IPS-20b (cell line): ENCODE measurements at regions not wholly inside any gene's neighbourhood (a gene's known extent, or its start where the extent isn't known, plus 50 kb on each side); places are given as distances from the start of the nearest gene placed in this dataset.
"Not testable (repeated sequence)": the region's sequence is repeated elsewhere in the genome, so short reads cannot be mapped to it uniquely, and the experiment has no call there.

Source experiments
- H3K27ac ChIP-seq: one replicate; pipeline ENCODE4 v1.5.1; 2013; ENCODE audit warnings: low read length
- H3K27me3 ChIP-seq: 2 replicates; pipeline ENCODE4 v1.6.1; 2013; ENCODE audit warnings: mild to moderate bottlenecking, low read length, inconsistent platforms; ENCODE audit not compliant: insufficient read depth
- H3K36me3 ChIP-seq: 2 replicates; pipeline ENCODE4 v1.6.1; 2013; ENCODE audit warnings: low read depth, mild to moderate bottlenecking, inconsistent platforms, low read length, moderate library complexity; ENCODE audit not compliant: insufficient read depth
- H3K4me1 ChIP-seq: 2 replicates; pipeline ENCODE4 v1.6.1; 2013; ENCODE audit warnings: mild to moderate bottlenecking, control low read depth, inconsistent platforms, low read length, moderate library complexity; ENCODE audit not compliant: insufficient read depth
- H3K4me3 ChIP-seq: 2 replicates; pipeline ENCODE4 v1.5.1; 2013; ENCODE audit warnings: mild to moderate bottlenecking, low read length, inconsistent platforms
- H3K9ac ChIP-seq: 2 replicates; pipeline ENCODE4 v1.6.1; 2013; ENCODE audit warnings: low read depth, mild to moderate bottlenecking, inconsistent platforms, low read length, moderate library complexity
- H3K9me3 ChIP-seq: 2 replicates; pipeline ENCODE4 v1.6.1; 2013; ENCODE audit warnings: mild to moderate bottlenecking, low read depth, low read length, inconsistent platforms; ENCODE audit not compliant: insufficient read depth

DNA sequence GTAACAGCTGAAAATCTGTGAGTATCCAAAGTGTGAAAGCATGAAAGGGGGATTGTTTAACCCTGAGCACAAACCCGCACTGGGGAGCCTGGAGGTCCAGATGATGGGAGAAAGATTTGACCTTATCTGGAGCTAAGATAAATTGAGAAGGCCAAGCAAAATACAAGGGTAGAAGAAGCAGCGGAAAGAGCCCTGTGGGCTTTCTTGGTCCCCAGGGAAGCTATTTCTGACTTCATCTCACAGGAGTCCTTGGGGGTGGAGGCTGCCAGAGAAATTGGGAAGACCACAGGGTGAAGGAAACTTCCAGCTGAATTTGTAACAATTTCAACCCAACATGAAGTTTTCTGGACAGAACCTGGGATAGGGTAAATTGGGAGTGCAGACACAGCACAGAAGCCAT is 476.9 kb downstream of the MMUT start:
- no peaks in the 10 kb centered on the region for H3K36me3 ChIP-seq
- no peak overlapping the region for H3K27ac ChIP-seq
- H3K27me3 ChIP-seq = no peaks in the 10 kb centered on the region
- H3K4me3 ChIP-seq = no peak overlapping the region
- no peak overlapping the region for H3K9ac ChIP-seq
- no peaks in the 10 kb centered on the region for H3K4me1 ChIP-seq
- H3K9me3 ChIP-seq = 0 out of 2 replicates have a peak, but pooled peaks cover 4% of the 10 kb centered on the region

- no peaks in the 10 kb centered on the region for H3K27me3 ChIP-seq
- H3K27ac ChIP-seq = no peak overlapping the region
- no peaks in the 10 kb centered on the region for H3K36me3 ChIP-seq
Measured at GRCh38 chr6:48985025-48985424, 478.0 kb downstream of the MMUT start.

DNA sequence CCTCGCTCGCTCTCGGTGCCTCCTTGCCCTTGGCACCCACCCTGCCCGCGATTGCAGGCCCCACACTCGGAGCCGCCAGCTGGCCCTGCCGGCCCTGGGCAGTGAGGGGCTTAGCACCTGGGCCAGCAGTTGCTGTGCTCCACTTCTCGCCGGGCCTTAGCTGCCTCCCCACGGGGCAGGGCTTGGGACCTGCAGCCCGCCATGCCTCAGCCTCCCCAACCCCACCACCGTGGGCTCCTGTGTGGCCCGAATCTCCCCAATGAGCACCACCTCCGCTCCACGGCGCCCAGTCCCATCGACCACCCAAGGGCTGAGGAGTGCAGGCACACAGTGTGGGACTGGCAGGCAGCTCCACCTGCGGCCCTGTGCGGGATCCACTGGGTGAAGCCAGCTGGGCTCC is 479.1 kb downstream of the MMUT start:
- not testable (repeated sequence) for H3K9ac ChIP-seq, H3K4me3 ChIP-seq, H3K4me1 ChIP-seq, H3K36me3 ChIP-seq, H3K9me3 ChIP-seq, H3K27me3 ChIP-seq, H3K27ac ChIP-seq

More at GRCh38 chr6:48985025-48985424, 478.0 kb downstream of the MMUT start:
- Histone ChIP-seq H3K9ac (no peak overlapping the region), H3K4me1 (no peaks in the 10 kb centered on the region), H3K9me3 (0 out of 2 replicates have a peak, but pooled peaks cover 4% of the 10 kb centered on the region), H3K4me3 (no peak overlapping the region)

DNA sequence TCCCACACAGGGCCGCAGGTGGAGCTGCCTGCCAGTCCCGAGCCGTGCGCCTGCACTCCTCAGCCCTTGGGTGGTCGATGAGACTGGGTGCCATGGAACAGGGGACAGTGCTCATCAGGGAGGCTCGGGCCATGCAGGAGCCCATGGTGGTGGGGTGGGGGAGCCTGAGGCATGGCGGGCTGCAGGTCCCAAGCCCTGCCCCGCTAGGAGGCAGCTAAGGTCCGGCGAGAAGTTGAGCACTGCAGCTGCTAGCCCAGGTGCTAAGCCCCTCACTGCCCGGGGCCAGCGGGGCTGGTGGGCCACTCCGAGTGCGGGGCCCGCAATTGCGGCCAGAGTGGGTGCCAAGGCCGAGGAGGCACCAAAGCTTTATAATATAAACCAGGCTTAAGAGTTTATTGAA is 479.7 kb downstream of the MMUT start:
- no peak overlapping the region for H3K27ac ChIP-seq
- H3K27me3 ChIP-seq = no peaks in the 10 kb centered on the region
- no peaks in the 10 kb centered on the region for H3K4me1 ChIP-seq
- no peaks in the 10 kb centered on the region for H3K36me3 ChIP-seq
- no peak overlapping the region for H3K9ac ChIP-seq
- H3K9me3 ChIP-seq = 0 out of 2 replicates have a peak, but pooled peaks cover 4% of the 10 kb centered on the region
- H3K4me3 ChIP-seq = no peak overlapping the region

GRCh38 chr6:48979806-48980205 is 483.2 kb downstream of the MMUT start:
- no peak overlapping the region for H3K4me3 ChIP-seq
- no peaks in the 10 kb centered on the region for H3K4me1 ChIP-seq
- no peak overlapping the region for H3K9ac ChIP-seq
- H3K36me3 ChIP-seq = no peaks in the 10 kb centered on the region
- no peak overlapping the region for H3K27ac ChIP-seq
- H3K27me3 ChIP-seq = no peaks in the 10 kb centered on the region
- 0 out of 2 replicates have a peak, but pooled peaks cover 4% of the 10 kb centered on the region for H3K9me3 ChIP-seq

DNA sequence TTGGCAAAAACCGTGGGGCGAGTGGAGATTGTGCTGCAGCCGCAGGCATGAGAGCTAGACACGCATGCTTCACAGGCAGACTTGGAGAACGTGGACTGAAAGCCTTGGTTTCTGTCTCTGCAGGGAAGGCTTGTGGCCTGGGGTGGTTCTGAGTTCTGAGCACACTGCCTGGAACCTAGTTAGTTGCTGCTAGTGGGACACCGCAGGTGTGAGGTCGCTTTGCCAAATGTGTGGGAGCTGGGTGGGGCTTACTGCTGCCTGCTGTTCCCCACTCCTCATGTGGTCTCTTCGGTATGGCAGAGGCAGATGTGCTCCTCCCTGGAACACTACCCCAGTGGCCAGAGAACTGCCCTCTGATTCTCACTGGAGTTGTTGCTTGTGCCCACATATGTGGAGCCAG is 484.0 kb downstream of the MMUT start:
- Histone ChIP-seq H3K4me3 (no peak overlapping the region), H3K4me1 (no peaks in the 10 kb centered on the region), H3K9me3 (0 out of 2 replicates have a peak, but pooled peaks cover 4% of the 10 kb centered on the region), H3K27me3 (no peaks in the 10 kb centered on the region), H3K27ac (no peak overlapping the region), H3K36me3 (no peaks in the 10 kb centered on the region), H3K9ac (no peak overlapping the region)

DNA sequence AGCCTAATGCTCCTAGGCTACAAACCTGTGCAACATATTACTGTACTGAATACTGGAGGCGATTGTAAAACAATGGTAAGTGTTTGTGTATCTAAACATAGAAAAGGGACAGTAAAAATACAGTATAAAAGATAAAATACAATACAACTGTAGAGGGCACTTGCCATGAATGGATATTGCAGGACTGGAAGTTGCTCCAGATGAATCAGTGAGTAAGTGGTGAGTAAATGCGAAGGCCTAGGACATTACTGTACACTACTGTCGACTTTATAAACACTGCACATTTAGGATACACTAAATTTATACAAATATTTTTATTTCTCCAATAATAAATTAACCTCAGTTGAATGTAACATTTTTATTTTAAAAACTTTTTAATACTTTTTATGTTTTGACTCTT is 485.0 kb downstream of the MMUT start:
- Histone ChIP-seq H3K27ac (no peak overlapping the region), H3K4me3 (no peak overlapping the region), H3K9ac (no peak overlapping the region), H3K4me1 (no peaks in the 10 kb centered on the region), H3K27me3 (no peaks in the 10 kb centered on the region), H3K36me3 (no peaks in the 10 kb centered on the region), H3K9me3 (0 out of 2 replicates have a peak, but pooled peaks cover 4% of the 10 kb centered on the region)

- Histone ChIP-seq H3K9ac (no peak overlapping the region), H3K4me3 (no peak overlapping the region), H3K27ac (no peak overlapping the region), H3K9me3 (0 out of 2 replicates have a peak, but pooled peaks cover 3% of the 10 kb centered on the region), H3K27me3 (no peaks in the 10 kb centered on the region), H3K4me1 (no peaks in the 10 kb centered on the region), H3K36me3 (no peaks in the 10 kb centered on the region)
Measured at GRCh38 chr6:48977573-48977972, 485.5 kb downstream of the MMUT start.

DNA sequence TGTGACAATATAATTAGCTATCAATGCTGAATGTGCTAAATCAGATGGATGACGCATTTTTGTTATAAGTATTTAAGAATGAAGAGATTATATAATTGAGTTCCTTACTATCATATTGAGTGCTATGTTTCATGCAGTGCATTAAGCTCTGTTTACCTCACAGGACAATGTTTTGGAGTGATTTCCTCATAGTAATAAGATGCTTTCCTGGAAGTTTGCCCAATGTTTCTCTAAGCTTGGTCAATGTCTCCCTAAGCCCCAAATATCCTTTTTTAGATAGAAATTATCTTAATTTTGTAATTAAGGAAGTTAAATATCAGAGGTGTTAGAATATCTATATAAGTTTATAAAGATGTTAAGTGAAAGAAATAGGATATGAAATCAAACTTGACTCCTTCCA is 489.6 kb downstream of the MMUT start:
- Histone ChIP-seq H3K36me3 (no peaks in the 10 kb centered on the region), H3K4me3 (no peak overlapping the region), H3K4me1 (no peaks in the 10 kb centered on the region), H3K9me3 (no peaks in the 10 kb centered on the region), H3K27me3 (no peaks in the 10 kb centered on the region), H3K27ac (no peak overlapping the region), H3K9ac (no peak overlapping the region)

DNA sequence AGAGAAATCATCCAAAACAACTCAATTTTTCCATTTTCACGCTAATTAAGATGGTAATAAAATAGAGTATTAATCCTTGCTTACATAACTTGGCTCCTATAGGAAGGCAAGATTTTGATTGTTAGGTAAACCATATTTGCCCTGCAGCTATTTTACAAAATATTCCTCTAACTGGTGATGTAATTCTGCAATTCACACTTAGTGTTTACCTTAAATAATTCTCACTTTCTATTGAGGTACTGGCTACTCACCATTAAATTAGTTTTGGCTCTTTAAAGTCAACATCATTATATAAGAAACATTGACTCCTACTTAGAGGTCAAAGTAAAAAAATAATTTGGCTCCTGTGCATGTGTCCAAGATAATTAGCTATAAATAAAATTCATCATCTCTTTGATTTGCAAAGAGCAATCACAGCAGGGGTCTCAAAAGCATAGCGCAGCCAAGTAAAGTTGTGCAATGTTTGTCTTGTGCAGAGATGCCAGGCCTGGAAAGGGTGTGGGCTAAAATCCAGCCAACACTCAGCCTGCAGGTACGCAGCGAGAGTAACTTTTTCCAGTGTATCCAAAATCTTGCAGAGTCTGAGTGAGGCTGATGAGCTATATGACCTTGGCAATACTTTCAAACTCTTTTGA is 501.2 kb downstream of the MMUT start:
- Histone ChIP-seq H3K4me1 (peaks cover 9% of the 10 kb centered on the region; the same call in 1 of the 2 replicates), H3K36me3 (no peaks in the 10 kb centered on the region), H3K9ac (no peak overlapping the region), H3K27ac (no peak overlapping the region), H3K27me3 (no peaks in the 10 kb centered on the region), H3K9me3 (no peaks in the 10 kb centered on the region), H3K4me3 (no peak overlapping the region)

GRCh38 chr6:48959251-48960060 is 503.6 kb downstream of the MMUT start:
- 0 out of 2 replicates have a peak, but pooled peaks cover 4% of the 10 kb centered on the region for H3K4me1 ChIP-seq
- H3K4me3 ChIP-seq = no peak overlapping the region
- no peaks in the 10 kb centered on the region for H3K36me3 ChIP-seq
- H3K9ac ChIP-seq = no peak overlapping the region
- H3K27me3 ChIP-seq = no peaks in the 10 kb centered on the region
- no peak overlapping the region for H3K27ac ChIP-seq
- no peaks in the 10 kb centered on the region for H3K9me3 ChIP-seq

- no peaks in the 10 kb centered on the region for H3K9me3 ChIP-seq
- no peaks in the 10 kb centered on the region for H3K36me3 ChIP-seq
- H3K4me3 ChIP-seq = no peak overlapping the region
- 0 out of 2 replicates have a peak, but pooled peaks cover 4% of the 10 kb centered on the region for H3K4me1 ChIP-seq
- no peaks in the 10 kb centered on the region for H3K27me3 ChIP-seq
- no peak overlapping the region for H3K9ac ChIP-seq
- H3K27ac ChIP-seq = no peak overlapping the region
Measured at GRCh38 chr6:48957781-48958180, 505.3 kb downstream of the MMUT start.
